ENCODE measurements at regions not wholly inside any gene's neighbourhood (a gene's known extent, or its start where the extent isn't known, plus 50 kb on each side); places are given as distances from the start of the nearest gene placed in this dataset.

GRCh38 chr12:60259225-60259624, 663.4 kb downstream of the SLC16A7 start:
- no peaks in the 10 kb centered on the region for H3K27me3 ChIP-seq (ENCODE audit: control insufficient read depth, insufficient read depth, low read length)
- no peaks in the 10 kb centered on the region for H4K20me1 ChIP-seq (ENCODE audit: control insufficient read depth, extremely low read depth, insufficient read depth, low read length)
- H3K9ac ChIP-seq (ENCODE audit: insufficient read depth, low read length), result no peak overlapping the region
- H3K79me2 ChIP-seq (ENCODE audit: control insufficient read depth, insufficient read depth, low read length), result no peaks in the 10 kb centered on the region
- H3K27ac ChIP-seq (ENCODE audit: insufficient read depth, low read length), result no peak overlapping the region
- no peaks in the 10 kb centered on the region for H3K36me3 ChIP-seq (ENCODE audit: control insufficient read depth, insufficient read depth, low read length)
- no peak overlapping the region for H2AFZ ChIP-seq (ENCODE audit: low read length)
- H3K4me1 ChIP-seq (ENCODE audit: control insufficient read depth, extremely low read depth, insufficient read depth, low read length), result no peaks in the 10 kb centered on the region
- no peak overlapping the region for H3K4me2 ChIP-seq (ENCODE audit: extremely low read depth, insufficient read depth, low read length)
- TF ChIP-seq EZH2 (IDR thresholded peaks at IDR 0.05; ENCODE audit: low read length, missing control alignments) (no peak), CTCF (conservative IDR thresholded peaks at IDR 0.05 in 1 of 2, IDR thresholded peaks at IDR 0.05 in 1 of 2; ENCODE audit: low read depth in 1 of 2, low read length in 2 of 2) (no peak)
- H3K4me3 ChIP-seq (replicated peaks in 1 of 4; ENCODE audit: control extremely low read depth in 1 of 4, insufficient read depth in 1 of 4, low read depth in 3 of 4, low read length in 4 of 4), result no peak overlapping the region
- no peaks in the 10 kb centered on the region for H3K9me3 ChIP-seq (ENCODE audit: control insufficient read depth, insufficient read depth, low read depth, low read length)
- peak in 1 of 2 donors; percentile 20 for DNase-seq (ENCODE audit: low read depth in 2 of 2)

GRCh38 chr12:60262378-60262777, 666.5 kb downstream of the SLC16A7 start:
- no peaks in the 10 kb centered on the region for H3K79me2 ChIP-seq (ENCODE audit: control insufficient read depth, insufficient read depth, low read length)

GRCh38 chr12:60263161-60263560, 667.3 kb downstream of the SLC16A7 start:
- Histone ChIP-seq H3K4me1 (ENCODE audit: control insufficient read depth, extremely low read depth, insufficient read depth, low read length) (no peaks in the 10 kb centered on the region), H4K20me1 (ENCODE audit: control insufficient read depth, extremely low read depth, insufficient read depth, low read length) (no peaks in the 10 kb centered on the region), H2AFZ (ENCODE audit: low read length) (no peak overlapping the region), H3K79me2 (ENCODE audit: control insufficient read depth, insufficient read depth, low read length) (no peaks in the 10 kb centered on the region), H3K9ac (ENCODE audit: insufficient read depth, low read length) (no peak overlapping the region), H3K27me3 (ENCODE audit: control insufficient read depth, insufficient read depth, low read length) (no peaks in the 10 kb centered on the region), H3K27ac (ENCODE audit: insufficient read depth, low read length) (no peak overlapping the region), H3K9me3 (ENCODE audit: control insufficient read depth, insufficient read depth, low read depth, low read length) (no peaks in the 10 kb centered on the region), H3K4me3 (replicated peaks in 1 of 4; ENCODE audit: control extremely low read depth in 1 of 4, insufficient read depth in 1 of 4, low read depth in 3 of 4, low read length in 4 of 4) (no peak overlapping the region), H3K36me3 (ENCODE audit: control insufficient read depth, insufficient read depth, low read length) (no peaks in the 10 kb centered on the region), H3K4me2 (ENCODE audit: extremely low read depth, insufficient read depth, low read length) (no peak overlapping the region)
- TF ChIP-seq CTCF (conservative IDR thresholded peaks at IDR 0.05 in 1 of 2, IDR thresholded peaks at IDR 0.05 in 1 of 2; ENCODE audit: low read depth in 1 of 2, low read length in 2 of 2), result no peak
- no peak for TF ChIP-seq EZH2 (IDR thresholded peaks at IDR 0.05; ENCODE audit: low read length, missing control alignments)
- peak; percentile 19 to 23 for DNase-seq (ENCODE audit: low read depth in 2 of 2)

More at GRCh38 chr12:60262378-60262777, 666.5 kb downstream of the SLC16A7 start:
- Histone ChIP-seq H4K20me1 (ENCODE audit: control insufficient read depth, extremely low read depth, insufficient read depth, low read length) (no peaks in the 10 kb centered on the region), H3K27me3 (ENCODE audit: control insufficient read depth, insufficient read depth, low read length) (no peaks in the 10 kb centered on the region), H3K4me2 (ENCODE audit: extremely low read depth, insufficient read depth, low read length) (no peak overlapping the region), H3K4me3 (replicated peaks in 1 of 4; ENCODE audit: control extremely low read depth in 1 of 4, insufficient read depth in 1 of 4, low read depth in 3 of 4, low read length in 4 of 4) (no peak overlapping the region), H3K9me3 (ENCODE audit: control insufficient read depth, insufficient read depth, low read depth, low read length) (no peaks in the 10 kb centered on the region), H3K27ac (ENCODE audit: insufficient read depth, low read length) (no peak overlapping the region), H3K9ac (ENCODE audit: insufficient read depth, low read length) (no peak overlapping the region), H3K4me1 (ENCODE audit: control insufficient read depth, extremely low read depth, insufficient read depth, low read length) (no peaks in the 10 kb centered on the region), H2AFZ (ENCODE audit: low read length) (no peak overlapping the region), H3K36me3 (ENCODE audit: control insufficient read depth, insufficient read depth, low read length) (no peaks in the 10 kb centered on the region)
- TF ChIP-seq EZH2 (IDR thresholded peaks at IDR 0.05; ENCODE audit: low read length, missing control alignments), result no peak
- no peak for TF ChIP-seq CTCF (conservative IDR thresholded peaks at IDR 0.05 in 1 of 2, IDR thresholded peaks at IDR 0.05 in 1 of 2; ENCODE audit: low read depth in 1 of 2, low read length in 2 of 2)
- no peak for DNase-seq (ENCODE audit: low read depth in 2 of 2)

All from fibroblast of lung (primary cell).